Activated CD8-positive, alpha-beta memory T cell treated with anti-CD3 and anti-CD28 coated beads for 4 hours (primary cell): ENCODE measurements at regions not wholly inside any gene's neighbourhood (a gene's known extent, or its start where the extent isn't known, plus 50 kb on each side); places are given as distances from the start of the nearest gene placed in this dataset.
"Not testable (repeated sequence)": the region's sequence is repeated elsewhere in the genome, so short reads cannot be mapped to it uniquely, and the experiment has no call there.

ENCODE experiments used
- DNase-seq, 2 donors: peaks; one replicate each; pipeline ENCODE4 v3.0.0-alpha.2; 2020; ENCODE audit warnings: low read depth in 2 of 2

GRCh38 chr13:42373048-42373812, 101.3 kb downstream of the AKAP11 start:
- DNase-seq, result no peak

GRCh38 chr13:42375663-42376062, 103.7 kb downstream of the AKAP11 start:
- DNase-seq, result no peak

GRCh38 chr13:42377640-42378382, 105.9 kb downstream of the AKAP11 start:
- no peak for DNase-seq

DNA sequence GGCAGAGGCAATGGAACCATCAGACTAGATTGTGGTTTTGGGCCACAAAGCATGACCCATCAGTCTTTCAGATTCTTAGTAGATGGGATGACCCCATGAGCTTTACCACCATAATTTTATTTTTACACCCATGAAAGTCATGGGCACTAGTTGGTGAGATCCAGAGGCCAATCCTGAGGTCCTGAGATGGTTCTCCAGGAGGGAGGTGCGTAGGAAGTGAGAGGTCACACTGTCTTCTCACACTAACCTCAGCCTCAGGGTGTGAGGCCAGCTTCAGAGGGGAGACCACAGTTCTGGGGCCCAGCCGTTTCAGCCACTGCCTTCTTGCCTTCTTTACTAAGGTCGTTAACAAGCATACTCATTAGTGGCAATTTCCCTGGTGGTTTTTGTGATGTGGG, 106.4 kb downstream of the AKAP11 start:
- no peak for DNase-seq

GRCh38 chr13:42379241-42379640, 107.3 kb downstream of the AKAP11 start:
- DNase-seq, result no peak

DNA sequence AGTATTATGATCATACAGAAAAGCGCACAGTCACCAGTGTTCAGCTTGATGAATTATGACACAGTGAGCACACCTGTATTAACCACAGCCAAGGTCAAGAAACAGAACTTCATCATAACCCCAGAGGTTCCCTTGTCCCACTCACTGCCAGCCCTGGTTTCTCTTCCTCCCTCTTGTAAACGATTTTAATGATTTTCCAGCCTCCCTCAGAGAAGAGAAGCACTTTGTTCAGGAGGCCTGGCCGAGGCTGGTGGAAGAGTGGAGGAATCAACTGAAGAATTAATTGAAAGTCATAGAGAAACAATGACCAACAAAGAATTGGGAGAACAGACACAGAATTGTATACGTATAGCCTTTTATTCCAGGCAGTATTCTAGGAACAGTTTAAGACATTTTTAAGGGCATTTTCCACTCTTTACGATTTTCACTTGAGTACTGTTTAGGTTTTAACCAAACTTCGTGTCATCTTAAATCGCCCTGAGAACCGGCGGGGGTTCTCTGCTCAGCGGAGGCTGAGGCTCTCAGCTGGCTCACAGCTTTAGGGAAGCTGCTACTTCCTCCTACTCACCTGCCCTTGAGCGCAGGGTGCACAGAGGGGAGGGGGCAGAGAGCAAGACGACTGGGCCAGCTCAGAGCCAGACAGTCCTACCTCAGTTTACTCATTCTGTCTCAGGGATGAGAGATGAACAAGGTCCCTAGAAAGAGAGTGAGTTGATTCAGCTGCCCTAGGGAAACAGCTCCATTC, 108.6 kb downstream of the AKAP11 start:
- no peak for DNase-seq

DNA sequence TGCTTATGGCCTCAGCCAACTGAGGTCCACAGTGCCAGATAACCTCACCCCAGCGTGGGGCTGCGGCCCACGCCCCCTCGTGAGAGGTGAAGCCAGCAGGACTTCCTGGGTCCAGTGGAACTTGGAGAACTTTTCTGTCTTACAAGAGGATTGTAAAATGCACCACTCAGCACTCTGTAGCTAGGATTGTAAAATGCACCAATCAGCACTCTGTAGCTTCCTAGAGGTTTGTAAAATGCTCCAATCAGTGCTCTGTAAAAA, 109.1 kb downstream of the AKAP11 start:
- DNase-seq, result no peak

DNA sequence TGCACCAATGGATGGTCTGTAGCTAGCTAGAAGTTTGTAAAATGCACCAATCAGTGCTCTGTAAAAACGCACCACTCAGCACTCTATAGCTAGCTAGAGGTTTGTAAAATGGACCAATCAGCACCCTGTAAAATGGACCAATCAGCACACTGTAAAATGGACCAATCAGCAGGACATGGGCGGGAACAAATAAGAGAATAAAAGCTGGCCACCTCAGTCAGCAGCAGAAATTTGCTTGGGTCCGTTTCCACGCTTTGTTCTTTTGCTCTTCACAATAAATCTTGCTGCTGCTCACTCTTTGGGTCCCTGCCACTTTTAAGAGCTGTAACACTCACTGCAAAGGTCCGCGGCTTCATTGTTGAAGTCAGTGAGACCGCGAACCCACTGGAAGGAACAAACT, 109.5 kb downstream of the AKAP11 start:
- DNase-seq, result not testable (repeated sequence)

DNA sequence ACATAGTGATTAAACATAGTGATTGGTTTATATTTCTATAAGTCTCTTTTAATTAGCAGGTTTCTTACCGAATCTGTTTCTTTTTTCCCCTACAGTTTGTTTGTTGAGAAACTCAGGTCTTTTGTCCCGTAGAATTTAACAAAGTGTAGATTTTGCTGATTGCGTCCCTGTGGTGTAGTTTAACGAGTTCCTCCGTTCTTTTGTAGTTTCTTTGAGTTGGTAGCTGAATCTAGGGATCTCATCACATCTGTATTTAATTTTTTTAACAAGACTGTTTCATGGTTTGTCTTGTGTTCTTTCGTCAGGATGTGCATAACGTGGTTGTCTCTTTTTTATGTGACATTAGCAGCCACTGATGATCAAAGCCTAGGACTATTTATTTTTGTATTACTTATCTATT, 111.1 kb downstream of the AKAP11 start:
- no peak for DNase-seq

DNA sequence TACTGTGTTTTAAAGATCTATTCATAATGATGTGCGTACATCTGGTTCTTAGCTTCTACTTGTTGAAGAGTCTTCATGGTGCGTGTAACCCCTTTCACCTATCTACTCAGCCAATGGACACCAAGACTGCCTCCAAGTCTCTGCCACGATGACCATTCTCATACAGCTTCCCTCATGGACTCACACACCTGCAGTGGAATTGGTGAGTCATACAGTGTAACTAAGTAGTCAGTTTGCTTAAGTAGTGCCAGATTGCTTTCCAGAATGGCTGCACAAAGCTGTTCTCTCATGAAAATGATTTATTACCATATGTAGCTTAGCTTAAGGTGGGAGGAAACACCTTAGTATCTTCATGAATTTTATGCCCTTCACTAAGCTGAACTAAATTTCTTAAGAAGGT, 112.3 kb downstream of the AKAP11 start:
- DNase-seq, result no peak

- no peak for DNase-seq
Measured at GRCh38 chr13:42388326-42388725, 116.4 kb downstream of the AKAP11 start.

DNA sequence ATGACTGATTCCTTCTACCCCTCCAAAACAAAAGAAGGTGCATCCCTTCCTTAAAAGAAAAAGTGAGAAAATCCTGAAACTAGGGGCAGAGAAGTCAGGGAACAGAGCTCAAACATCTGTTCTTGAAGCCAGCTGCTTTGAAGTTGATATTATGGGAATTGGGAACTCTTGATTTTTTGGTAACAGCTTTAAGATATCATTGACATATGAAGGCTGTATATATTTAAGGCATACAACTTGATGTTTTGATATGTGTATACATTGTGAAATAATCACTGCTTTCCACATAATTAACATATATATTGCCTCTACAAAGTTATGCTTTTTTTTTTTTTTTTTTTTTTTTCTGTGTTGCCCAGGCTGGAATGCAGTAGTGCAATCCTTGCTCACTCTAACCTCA, 117.1 kb downstream of the AKAP11 start:
- DNase-seq, result no peak

GRCh38 chr13:42392180-42392579, 120.2 kb downstream of the AKAP11 start:
- no peak for DNase-seq

GRCh38 chr13:42392716-42393572, 121.0 kb downstream of the AKAP11 start:
- no peak for DNase-seq

DNA sequence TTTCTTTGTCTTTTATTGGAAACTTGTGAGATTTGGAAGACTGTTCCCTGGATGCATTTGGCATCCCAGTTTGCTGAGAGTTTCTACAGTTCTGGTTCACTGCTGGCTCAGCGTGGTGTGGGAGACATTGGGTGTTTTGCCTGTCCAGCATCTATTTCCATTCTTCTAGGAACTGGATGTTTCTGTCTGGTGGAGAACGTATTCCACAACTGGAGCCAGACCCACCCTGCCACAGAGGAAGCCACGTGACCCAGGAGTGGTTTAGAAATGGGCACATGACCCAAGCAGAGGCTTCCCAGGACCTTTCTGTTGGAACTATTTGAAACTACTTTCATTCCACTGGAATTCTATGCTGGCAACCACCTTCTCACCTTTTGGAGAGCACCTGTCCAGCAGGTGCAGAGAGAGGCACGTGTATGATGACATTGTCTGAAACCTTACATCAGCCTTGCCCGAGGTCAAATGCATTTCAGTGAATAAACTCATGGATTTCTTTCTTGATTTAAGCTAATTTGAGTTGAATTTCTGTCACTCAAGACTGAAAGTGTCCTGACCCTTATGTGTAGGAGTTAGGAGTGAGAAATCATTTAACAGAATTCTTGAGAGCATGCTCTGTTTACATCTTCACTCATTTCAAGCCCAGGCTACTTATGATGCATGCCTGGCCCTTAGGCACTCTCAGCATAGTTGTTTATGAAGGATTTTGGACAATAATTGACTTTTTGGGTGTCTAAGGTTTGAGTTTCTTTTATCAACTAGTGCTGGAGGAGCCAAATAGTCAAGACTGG, 121.8 kb downstream of the AKAP11 start:
- DNase-seq, result no peak

GRCh38 chr13:42394361-42394708, 122.4 kb downstream of the AKAP11 start:
- no peak for DNase-seq

GRCh38 chr13:42394711-42395085, 122.7 kb downstream of the AKAP11 start:
- no peak for DNase-seq

- peak in 1 of 2 donors; percentile 25 for DNase-seq
Measured at GRCh38 chr13:42395086-42395821, 123.3 kb downstream of the AKAP11 start.

DNA sequence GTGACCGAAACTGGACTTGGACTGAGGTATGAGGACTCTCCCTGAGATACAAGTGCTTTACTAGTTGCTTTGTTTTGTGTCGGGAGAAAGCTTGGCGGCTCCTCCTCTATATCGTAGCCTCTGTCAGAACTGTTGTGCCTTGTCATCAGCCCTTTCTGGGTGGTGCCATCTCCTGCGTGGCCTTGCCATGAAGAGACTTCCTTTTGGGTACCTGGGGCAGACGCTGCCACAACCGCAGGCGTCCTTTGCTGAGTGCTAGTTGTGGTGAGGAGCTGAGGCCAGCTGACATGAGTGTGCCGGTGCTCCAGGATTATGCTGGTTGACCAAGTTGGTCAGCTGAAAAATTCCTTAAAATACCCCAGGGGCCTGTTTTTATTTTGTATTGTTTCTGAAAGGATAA, 124.5 kb downstream of the AKAP11 start:
- peak in 1 of 2 donors; percentile 38 for DNase-seq

DNA sequence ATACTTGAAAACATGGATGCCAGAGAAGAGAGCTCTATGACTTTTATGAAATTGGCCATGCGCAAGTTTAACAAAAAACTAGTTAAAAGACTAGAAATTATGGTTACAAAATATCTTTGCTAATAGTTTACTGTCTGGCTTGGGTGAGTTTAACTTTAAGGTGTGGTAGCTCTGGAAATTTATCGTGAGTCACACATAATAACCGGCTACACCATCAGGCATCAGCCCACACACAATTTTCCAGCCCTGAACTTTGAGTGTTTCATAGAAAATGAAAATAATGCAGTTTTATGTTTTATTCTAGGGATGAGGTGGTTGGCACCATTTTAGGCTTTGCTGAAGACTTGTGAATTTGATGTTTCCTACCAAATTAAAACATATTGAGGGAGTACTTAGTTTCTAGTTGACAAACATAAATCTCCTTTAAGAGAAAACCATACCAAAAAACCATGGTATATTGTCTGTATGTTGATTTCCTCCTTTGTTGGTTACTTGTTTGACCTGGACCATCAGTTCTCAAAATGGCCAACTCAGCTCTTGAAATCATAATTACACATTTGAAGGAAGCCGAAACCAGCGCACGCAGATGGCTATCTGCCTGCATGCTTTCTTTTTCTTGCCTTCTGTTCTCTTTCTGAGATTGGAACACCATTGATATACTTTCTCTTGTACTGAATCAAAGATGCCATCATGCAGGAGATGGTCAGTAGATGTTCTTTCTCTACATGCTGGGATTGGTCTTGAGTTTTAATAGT, 125.1 kb downstream of the AKAP11 start:
- DNase-seq, result no peak
